HEK293T (cell line): ENCODE measurements at regions not wholly inside any gene's neighbourhood (a gene's known extent, or its start where the extent isn't known, plus 50 kb on each side); places are given as distances from the start of the nearest gene placed in this dataset.

Experiments used
- CTCF ChIA-PET: fragments of 350-600 bp; formaldehyde crosslinking; extraction: SDS; loops from one replicate; lab custom pipeline; 2021; ENCODE audit warnings: antibody characterized with exemption, inconsistent platforms; lab: Yijun Ruan, JAX
- POLR2A ChIA-PET: fragments of 350-600 bp; formaldehyde crosslinking; extraction: SDS; loops from one replicate; lab custom pipeline; 2020; ENCODE audit warnings: antibody characterized with exemption, inconsistent platforms; lab: Yijun Ruan, JAX
- DNase-seq: peaks from one replicate; pipeline ENCODE4 v3.0.0; 2012; ENCODE audit warnings: mixed read lengths; ENCODE audit errors: extremely low spot score
- ARNT ChIP-seq: fragments of 450-650 bp; IDR thresholded peaks from 2 replicates; pipeline ENCODE4 v1.6.1; 2017; ENCODE audit warnings: mild to moderate bottlenecking
- BHLHE40 ChIP-seq: fragments of 450-650 bp; IDR thresholded peaks from 2 replicates; pipeline ENCODE4 v1.6.1; 2016; ENCODE audit warnings: mild to moderate bottlenecking, moderate library complexity, borderline replicate concordance
- CTBP1 ChIP-seq: fragments of 450-650 bp; IDR thresholded peaks from 2 replicates; pipeline ENCODE4 v1.6.1; 2016; ENCODE audit warnings: borderline replicate concordance
- ELF4 ChIP-seq: fragments of 450-650 bp; IDR thresholded peaks from 2 replicates; pipeline ENCODE4 v1.6.1; 2017; ENCODE audit warnings: antibody characterized with exemption
- FOXA1 ChIP-seq: fragments of 450-650 bp; IDR thresholded peaks from 2 replicates; pipeline ENCODE4 v1.6.1; 2016; ENCODE audit warnings: mild to moderate bottlenecking
- FOXK2 ChIP-seq: fragments of 450-650 bp; IDR thresholded peaks from 2 replicates; pipeline ENCODE4 v1.6.1; 2016; ENCODE audit warnings: mild to moderate bottlenecking
- FOXM1 ChIP-seq: fragments of 450-650 bp; IDR thresholded peaks from 2 replicates; pipeline ENCODE4 v1.6.1; 2017; ENCODE audit warnings: mild to moderate bottlenecking, borderline replicate concordance
- HDGF ChIP-seq: fragments of 450-650 bp; IDR thresholded peaks from 2 replicates; pipeline ENCODE4 v1.6.1; 2017; ENCODE audit warnings: antibody characterized with exemption, borderline replicate concordance
- L3MBTL2 ChIP-seq: fragments of 450-650 bp; conservative IDR thresholded peaks from 2 replicates; pipeline ENCODE4 v1.6.1; 2016; ENCODE audit warnings: mild to moderate bottlenecking
- LEF1 ChIP-seq: fragments of 450-650 bp; IDR thresholded peaks from 2 replicates; pipeline ENCODE4 v1.6.1; 2017; ENCODE audit warnings: mild to moderate bottlenecking, borderline replicate concordance
- NFRKB ChIP-seq: fragments of 450-650 bp; IDR thresholded peaks from 2 replicates; pipeline ENCODE4 v1.6.1; 2016; ENCODE audit warnings: mild to moderate bottlenecking, moderate library complexity
- PKNOX1 ChIP-seq: fragments of 450-650 bp; IDR thresholded peaks from 2 replicates; pipeline ENCODE4 v1.6.1; 2016
- SP1 ChIP-seq: fragments of 450-650 bp; IDR thresholded peaks from 2 replicates; pipeline ENCODE4 v1.6.1; 2017
- SUZ12 ChIP-seq: fragments of 450-650 bp; IDR thresholded peaks from 2 replicates; pipeline ENCODE4 v1.6.1; 2016; ENCODE audit warnings: mild to moderate bottlenecking
- TARDBP ChIP-seq: fragments of 450-650 bp; IDR thresholded peaks from 2 replicates; pipeline ENCODE4 v1.6.1; 2016
- ZNF384 ChIP-seq: fragments of 450-650 bp; IDR thresholded peaks from 2 replicates; pipeline ENCODE4 v1.6.1; 2016

DNA sequence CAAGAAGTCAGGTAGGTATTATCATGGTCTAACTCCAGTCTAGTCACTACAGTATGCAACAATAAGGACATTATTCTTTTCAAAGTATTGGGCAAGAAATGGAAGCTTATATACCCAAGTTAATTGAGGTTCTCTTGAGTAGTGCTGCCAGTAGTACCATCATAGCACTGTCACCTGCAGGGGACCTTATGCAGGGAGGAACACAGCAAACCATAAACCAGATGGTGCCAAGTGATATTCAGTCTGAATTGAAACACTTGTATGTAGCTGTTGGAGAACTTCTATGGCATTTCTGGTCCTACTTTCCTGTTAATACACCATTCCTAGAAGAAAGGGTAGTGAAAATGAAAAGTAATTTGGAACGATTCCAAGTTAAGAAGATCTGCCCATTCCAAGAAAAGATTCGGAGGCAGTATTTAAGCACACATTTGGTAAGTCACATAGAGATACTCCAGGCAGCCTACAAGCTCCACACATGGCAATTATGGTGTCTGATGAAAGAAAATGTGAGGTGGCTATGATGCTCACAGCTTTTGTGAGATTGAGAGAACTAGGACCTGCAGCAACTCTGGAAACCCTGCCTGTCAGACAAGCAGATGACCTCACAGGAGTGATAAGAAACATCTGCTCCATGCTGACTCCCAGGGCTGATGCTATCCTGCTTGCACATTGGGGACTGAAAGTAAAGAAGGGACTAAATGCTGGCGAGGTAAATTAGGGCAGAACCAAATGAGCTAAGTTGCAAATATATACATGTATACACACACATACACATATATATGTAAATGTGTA lies 174.7 kb downstream of the MC4R start:
- ChIA-PET CTCF (no interaction called here), POLR2A (no interaction called here)

GRCh38 chr18:60196836-60197606 lies 175.6 kb downstream of the MC4R start:
- DNase-seq, result no peak
- ChIA-PET POLR2A (no interaction called here), CTCF (no interaction called here)
- TF ChIP-seq TARDBP (no peak), ZNF384 (no peak), FOXM1 (no peak), BHLHE40 (no peak), FOXK2 (no peak), ELF4 (no peak), ARNT (no peak), SUZ12 (no peak), NFRKB (no peak), CTBP1 (no peak), PKNOX1 (no peak), L3MBTL2 (no peak), FOXA1 (no peak), HDGF (no peak)

More for the DNA sequence above, 174.7 kb downstream of the MC4R start:
- TF ChIP-seq FOXK2 (no peak), ARNT (no peak), NFRKB (no peak), FOXM1 (no peak), PKNOX1 (no peak), TARDBP (no peak), ZNF384 (no peak), ELF4 (no peak), BHLHE40 (no peak), CTBP1 (no peak), HDGF (no peak), SUZ12 (no peak), FOXA1 (no peak), LEF1 (no peak), L3MBTL2 (no peak), SP1 (no peak)
- no peak for DNase-seq

- TF ChIP-seq HDGF (no peak), FOXK2 (no peak), FOXM1 (no peak), NFRKB (no peak), ARNT (no peak), BHLHE40 (no peak)
- DNase-seq, result no peak
- CTCF ChIA-PET, result no interaction called here
- POLR2A ChIA-PET, result no interaction called here
These were observed 178.8 kb downstream of the MC4R start for GRCh38 chr18:60193780-60194179.

DNA sequence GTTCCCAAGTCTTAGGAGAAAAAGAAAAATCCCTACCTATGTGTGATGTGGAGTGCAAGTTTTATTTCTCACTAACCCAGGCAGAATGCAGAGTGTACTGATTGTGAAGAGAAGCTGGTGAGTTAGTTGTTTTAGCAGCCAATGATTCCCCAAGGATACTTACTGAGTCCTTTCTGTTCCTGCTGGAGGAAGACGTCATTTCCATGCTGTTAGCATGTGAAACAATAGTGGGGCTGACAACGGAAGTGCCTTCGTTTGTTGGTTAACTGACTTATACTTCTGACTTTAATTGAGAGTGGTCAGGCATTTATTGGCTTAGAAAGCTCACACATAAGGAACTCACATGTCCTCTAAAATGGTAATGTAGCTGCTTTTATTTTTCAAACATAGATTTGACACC lies 180.6 kb downstream of the MC4R start:
- TF ChIP-seq ZNF384, result no peak
- no peak for TF ChIP-seq L3MBTL2
- TF ChIP-seq HDGF, result no peak
- no peak for TF ChIP-seq CTBP1
- no peak for TF ChIP-seq SUZ12
- no peak for TF ChIP-seq NFRKB
- TF ChIP-seq BHLHE40, result no peak
- no peak for TF ChIP-seq TARDBP
- TF ChIP-seq ARNT, result no peak
- no peak for DNase-seq

DNA sequence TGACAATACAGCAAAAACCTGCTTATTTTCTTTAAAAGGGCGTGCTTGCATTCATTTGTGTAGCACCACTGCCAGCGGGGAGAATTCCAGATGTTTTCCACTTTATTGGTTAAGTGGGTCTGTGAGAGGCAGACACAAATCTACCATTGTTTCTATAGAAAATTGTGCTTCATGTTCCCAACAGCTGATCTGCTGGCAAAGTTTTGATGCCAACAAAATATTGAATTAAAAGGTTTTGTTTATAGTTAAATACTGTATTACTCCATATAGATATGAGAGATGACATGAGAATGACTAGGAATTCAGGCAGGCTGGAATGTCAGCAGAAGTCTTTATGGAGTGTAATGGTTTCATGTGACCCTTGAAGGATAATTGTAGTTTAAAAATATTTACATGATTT lies 182.7 kb downstream of the MC4R start:
- DNase-seq, result no peak
- TF ChIP-seq FOXM1, result no peak
- TF ChIP-seq ARNT, result no peak
- TF ChIP-seq FOXA1, result no peak
- TF ChIP-seq SP1, result no peak
- no peak for TF ChIP-seq ELF4
- no peak for TF ChIP-seq LEF1
- no peak for TF ChIP-seq CTBP1
- no peak for TF ChIP-seq PKNOX1
- no peak for TF ChIP-seq BHLHE40
- no peak for TF ChIP-seq SUZ12
- TF ChIP-seq L3MBTL2, result no peak
- TF ChIP-seq FOXK2, result no peak
- TF ChIP-seq NFRKB, result no peak
- no peak for TF ChIP-seq HDGF
- no peak for TF ChIP-seq TARDBP
- ChIA-PET POLR2A (no interaction called here), CTCF (no interaction called here)

More for the DNA sequence above, 180.6 kb downstream of the MC4R start:
- POLR2A ChIA-PET, result no interaction called here
- CTCF ChIA-PET, result no interaction called here

- ChIA-PET POLR2A (interaction anchor here (0.8 kb wide), 1 partner anchor 184 kb away, joined by 3 read pairs; the partner anchor contains the start of gene MC4R), CTCF (no interaction called here)
- TF ChIP-seq SUZ12 (no peak), L3MBTL2 (no peak), BHLHE40 (no peak), ARNT (no peak), CTBP1 (no peak), TARDBP (no peak), HDGF (no peak), NFRKB (no peak), FOXK2 (no peak), FOXA1 (no peak), ZNF384 (no peak), PKNOX1 (no peak), SP1 (no peak), ELF4 (no peak), FOXM1 (no peak)
- DNase-seq, result no peak
These were observed 183.6 kb downstream of the MC4R start for GRCh38 chr18:60188958-60189357.
